GM23248 (cell line): ENCODE measurements at regions not wholly inside any gene's neighbourhood (a gene's known extent, or its start where the extent isn't known, plus 50 kb on each side); places are given as distances from the start of the nearest gene placed in this dataset.

Experiments
- EZH2 ChIP-seq: fragments of 200-600 bp; sonication (generic); IDR thresholded peaks from 2 replicates; pipeline ENCODE4 v1.6.1; 2018; ENCODE audit warnings: antibody characterized with exemption, mild to moderate bottlenecking; ENCODE audit not compliant: insufficient read depth, poor library complexity, severe bottlenecking
- EZH2phosphoT487 ChIP-seq: fragments of 200-600 bp; sonication (generic); IDR thresholded peaks from 2 replicates; pipeline ENCODE4 v1.6.1; 2018; ENCODE audit warnings: antibody characterized with exemption, moderate library complexity, mild to moderate bottlenecking, low read depth; ENCODE audit not compliant: insufficient read depth

DNA sequence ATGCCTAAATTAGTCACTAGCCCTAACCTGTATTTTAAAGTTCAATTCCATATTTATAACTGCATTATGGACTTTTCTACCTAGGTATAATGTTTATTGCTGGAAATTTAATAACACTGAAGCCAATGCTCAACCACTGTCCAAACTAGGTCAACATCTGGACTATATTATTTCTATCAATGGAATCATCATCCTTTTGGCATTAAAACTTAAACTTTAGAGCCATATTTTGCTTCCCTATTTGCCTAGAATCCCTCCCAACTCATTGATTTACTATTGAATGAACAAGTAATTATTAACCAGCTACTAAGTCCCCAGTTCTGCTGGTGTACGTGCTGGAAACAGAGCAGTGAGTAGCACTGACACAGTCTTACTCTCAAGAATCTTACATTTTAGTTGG lies 291.7 kb upstream of the SPTLC3 start:
- TF ChIP-seq EZH2 (no peak), EZH2phosphoT487 (no peak)
